PC-3 (cell line): ENCODE measurements at regions not wholly inside any gene's neighbourhood (a gene's known extent, or its start where the extent isn't known, plus 50 kb on each side); places are given as distances from the start of the nearest gene placed in this dataset.

Experiments
- ATAC-seq: fragments of 200-7000 bp; cut with Tn5 transposase; 2 replicates; pipeline ENCODE4 v1.9.1; 2020; ENCODE audit warnings: mild to moderate bottlenecking, moderate library complexity
- BruUV-seq: library from RNA; stranded (reverse); fragments of 400-500 nt; replicated peaks from 2 replicates; lab custom pipeline; 2021; lab: Mats Ljungman, UMichigan
- CTCF ChIA-PET: fragments of 300-600 bp; sonication (Branson Sonifier 250); formaldehyde crosslinking; loops from one replicate; lab custom pipeline; 2022; ENCODE audit warnings: antibody characterized with exemption; lab: Charles Lee
- POLR2A ChIA-PET: fragments of 300-600 bp; sonication (Branson Sonifier 250); formaldehyde crosslinking; loops from one replicate; lab custom pipeline; 2022; ENCODE audit warnings: antibody characterized with exemption; ENCODE audit not compliant: unreplicated experiment; lab: Charles Lee
- DNase-seq: peaks from one replicate; pipeline ENCODE4 v3.0.0-alpha.2; 2015
- H2AFZ ChIP-seq: fragments of 300-600 bp; sonication (generic); 2 replicates; pipeline ENCODE4 v1.6.0; 2016; ENCODE audit warnings: antibody characterized with exemption, low read length
- H3F3A ChIP-seq: fragments of 300-600 bp; sonication (generic); one replicate; pipeline ENCODE4 v1.6.0; 2017; ENCODE audit warnings: antibody characterized with exemption, low read length, control low read depth, mild to moderate bottlenecking; ENCODE audit not compliant: unreplicated experiment
- H3K27ac ChIP-seq: fragments of 300-600 bp; sonication (generic); 2 replicates; pipeline ENCODE4 v1.5.1; 2016; ENCODE audit warnings: mild to moderate bottlenecking, low read length
- H3K27me3 ChIP-seq: fragments of 300-600 bp; sonication (generic); 2 replicates; pipeline ENCODE4 v1.6.1; 2016; ENCODE audit warnings: low read length, mixed read lengths
- H3K36me3 ChIP-seq: fragments of 300-600 bp; sonication (generic); 2 replicates; pipeline ENCODE4 v1.6.1; 2016; ENCODE audit warnings: low read depth, mixed run types, low read length, mixed read lengths
- H3K4me1 ChIP-seq: fragments of 300-600 bp; sonication (generic); 2 replicates; pipeline ENCODE4 v1.5.1; 2016; ENCODE audit warnings: low read length; ENCODE audit not compliant: insufficient read depth
- H3K4me2 ChIP-seq: fragments of 300-600 bp; sonication (generic); 2 replicates; pipeline ENCODE4 v1.6.0; 2016; ENCODE audit warnings: low read length
- H3K4me3 ChIP-seq: fragments of 300-600 bp; sonication (generic); 2 replicates; pipeline ENCODE4 v1.5.1; 2016; ENCODE audit warnings: mild to moderate bottlenecking, low read length, mixed read lengths
- H3K79me2 ChIP-seq: fragments of 300-600 bp; sonication (generic); 2 replicates; pipeline ENCODE4 v1.6.1; 2017; ENCODE audit warnings: low read length, mixed read lengths
- H3K9ac ChIP-seq: fragments of 300-600 bp; sonication (generic); 2 replicates; pipeline ENCODE4 v1.6.0; 2016; ENCODE audit warnings: mild to moderate bottlenecking, low read length
- H3K9me2 ChIP-seq: fragments of 300-600 bp; sonication (generic); replicated peaks from 2 replicates; pipeline ENCODE4 v1.6.1; 2016; ENCODE audit warnings: mixed run types, low read length, mixed read lengths
- H3K9me3 ChIP-seq: fragments of 300-600 bp; sonication (generic); 2 replicates; pipeline ENCODE4 v1.6.1; 2016; ENCODE audit warnings: low read length, mixed read lengths
- H4K20me1 ChIP-seq: fragments of 300-600 bp; sonication (generic); 2 replicates; pipeline ENCODE4 v1.6.1; 2016; ENCODE audit warnings: low read length, mixed read lengths
- EZH2 ChIP-seq: fragments of 300-600 bp; sonication (generic); IDR thresholded peaks from one replicate; pipeline ENCODE4 v1.6.1; 2017; ENCODE audit warnings: antibody characterized with exemption, mild to moderate bottlenecking, low read length; ENCODE audit not compliant: unreplicated experiment
- EZH2phosphoT487 ChIP-seq: fragments of 300-600 bp; sonication (generic); IDR thresholded peaks from 2 replicates; pipeline ENCODE4 v1.6.1; 2018; ENCODE audit warnings: mild to moderate bottlenecking, antibody characterized with exemption, low read length, borderline replicate concordance
- intact Hi-C: fragments of 100-400 bp; cut with micrococcal nuclease; formaldehyde crosslinking; loops from 2 replicates; pipeline ENCODE4 v1.9.0; 2023
- TF ChIP-seq, protein P1 (sequence below): fragments of 300-600 bp; sonication (generic); conservative IDR thresholded peaks from 2 replicates; pipeline ENCODE4 v1.5.1; 2017; ENCODE audit warnings: antibody characterized with exemption, low read depth, mild to moderate bottlenecking, low read length

- Histone ChIP-seq H4K20me1 (no peaks in the 10 kb centered on the region), H3F3A (no peaks in the 10 kb centered on the region), H3K36me3 (no peaks in the 10 kb centered on the region), H3K27ac (peak overlapping the region; percentile 81), H3K9me3 (no peaks in the 10 kb centered on the region), H3K4me3 (no peak overlapping the region), H3K27me3 (no peaks in the 10 kb centered on the region), H3K4me1 (peaks cover 21% of the 10 kb centered on the region), H3K4me2 (peak overlapping the region; percentile 61), H2AFZ (no peak overlapping the region), H3K79me2 (no peaks in the 10 kb centered on the region), H3K9me2 (no peaks in the 10 kb centered on the region), H3K9ac (peak overlapping the region; percentile 28; the same call in 1 of the 2 replicates)
- peak; percentile 94 for DNase-seq
- ChIA-PET POLR2A (no interaction called here), CTCF (interaction anchor here (0.6 kb wide), 1 partner anchor 15 kb away, joined by 6 read pairs; no protein-coding TSS in a partner anchor)
- no TSS peak for BruUV-seq
- peak; percentile 82 for ATAC-seq
- intact Hi-C loops, result loop anchor here (10.0 kb wide), 2 partner anchors 115 to 415 kb away; no protein-coding TSS in a partner anchor
- TF ChIP-seq EZH2, result no peak
- TF ChIP-seq, protein P1, sequence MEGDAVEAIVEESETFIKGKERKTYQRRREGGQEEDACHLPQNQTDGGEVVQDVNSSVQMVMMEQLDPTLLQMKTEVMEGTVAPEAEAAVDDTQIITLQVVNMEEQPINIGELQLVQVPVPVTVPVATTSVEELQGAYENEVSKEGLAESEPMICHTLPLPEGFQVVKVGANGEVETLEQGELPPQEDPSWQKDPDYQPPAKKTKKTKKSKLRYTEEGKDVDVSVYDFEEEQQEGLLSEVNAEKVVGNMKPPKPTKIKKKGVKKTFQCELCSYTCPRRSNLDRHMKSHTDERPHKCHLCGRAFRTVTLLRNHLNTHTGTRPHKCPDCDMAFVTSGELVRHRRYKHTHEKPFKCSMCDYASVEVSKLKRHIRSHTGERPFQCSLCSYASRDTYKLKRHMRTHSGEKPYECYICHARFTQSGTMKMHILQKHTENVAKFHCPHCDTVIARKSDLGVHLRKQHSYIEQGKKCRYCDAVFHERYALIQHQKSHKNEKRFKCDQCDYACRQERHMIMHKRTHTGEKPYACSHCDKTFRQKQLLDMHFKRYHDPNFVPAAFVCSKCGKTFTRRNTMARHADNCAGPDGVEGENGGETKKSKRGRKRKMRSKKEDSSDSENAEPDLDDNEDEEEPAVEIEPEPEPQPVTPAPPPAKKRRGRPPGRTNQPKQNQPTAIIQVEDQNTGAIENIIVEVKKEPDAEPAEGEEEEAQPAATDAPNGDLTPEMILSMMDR, result no peak
- TF ChIP-seq EZH2phosphoT487, result no peak
These were observed 932.8 kb downstream of the SLC6A15 start for GRCh38 chr12:83979785-83980184.

- Histone ChIP-seq H3K27ac (no peak overlapping the region), H2AFZ (no peak overlapping the region), H3K9ac (no peak overlapping the region), H3K4me3 (no peak overlapping the region), H3K79me2 (no peaks in the 10 kb centered on the region), H4K20me1 (no peaks in the 10 kb centered on the region), H3K9me2 (no peaks in the 10 kb centered on the region), H3K27me3 (no peaks in the 10 kb centered on the region), H3K36me3 (no peaks in the 10 kb centered on the region), H3F3A (no peaks in the 10 kb centered on the region), H3K9me3 (no peaks in the 10 kb centered on the region), H3K4me1 (no peaks in the 10 kb centered on the region), H3K4me2 (no peak overlapping the region)
- BruUV-seq, result no TSS peak
- no peak for TF ChIP-seq EZH2
- TF ChIP-seq, protein P1, result no peak
- TF ChIP-seq EZH2phosphoT487, result no peak
- ATAC-seq (no peak), DNase-seq (peak; percentile 22)
- POLR2A ChIA-PET, result no interaction called here
- intact Hi-C loops, result no loop called here
- CTCF ChIA-PET, result no interaction called here
These were observed 940.8 kb downstream of the SLC6A15 start for GRCh38 chr12:83971781-83972180.

DNA sequence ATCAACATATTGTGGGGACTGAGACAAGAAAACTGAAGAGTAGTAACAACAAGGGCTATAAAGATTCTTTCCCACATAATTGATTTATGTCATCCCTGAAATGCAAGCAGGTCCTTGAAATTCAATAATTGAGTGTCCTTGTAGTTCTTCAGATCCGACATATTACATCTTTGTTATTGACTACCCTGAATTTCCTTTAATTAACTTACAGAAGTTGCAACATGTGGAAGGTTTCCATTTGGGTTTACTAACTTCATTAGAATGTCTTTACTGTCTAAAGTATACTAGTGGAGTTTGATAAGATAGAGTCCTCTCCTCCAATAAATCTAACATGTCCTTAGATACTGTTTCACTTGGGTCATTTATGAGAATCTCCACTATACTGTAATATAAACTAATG, 951.8 kb downstream of the SLC6A15 start:
- intact Hi-C loops, result no loop called here
- H2AFZ ChIP-seq, result no peak overlapping the region
- TF ChIP-seq EZH2phosphoT487, result no peak
- no peak for TF ChIP-seq EZH2
- TF ChIP-seq, protein P1, result no peak
- H3K27me3 ChIP-seq, result no peaks in the 10 kb centered on the region
- no peak overlapping the region for H3K4me2 ChIP-seq
- DNase-seq (no peak), ATAC-seq (no peak)
- POLR2A ChIA-PET, result no interaction called here
- no peak overlapping the region for H3K27ac ChIP-seq
- H3K4me3 ChIP-seq, result no peak overlapping the region
- no peaks in the 10 kb centered on the region for H3F3A ChIP-seq
- H3K79me2 ChIP-seq, result no peaks in the 10 kb centered on the region
- H4K20me1 ChIP-seq, result no peaks in the 10 kb centered on the region
- H3K9me2 ChIP-seq, result no peaks in the 10 kb centered on the region
- BruUV-seq, result no TSS peak
- H3K36me3 ChIP-seq, result no peaks in the 10 kb centered on the region
- peaks cover 17% of the 10 kb centered on the region for H3K4me1 ChIP-seq
- H3K9ac ChIP-seq, result no peak overlapping the region
- CTCF ChIA-PET, result no interaction called here
- H3K9me3 ChIP-seq, result no peaks in the 10 kb centered on the region
